ENCODE measurements at regions not wholly inside any gene's neighbourhood (a gene's known extent, or its start where the extent isn't known, plus 50 kb on each side); places are given as distances from the start of the nearest gene placed in this dataset.

DNA sequence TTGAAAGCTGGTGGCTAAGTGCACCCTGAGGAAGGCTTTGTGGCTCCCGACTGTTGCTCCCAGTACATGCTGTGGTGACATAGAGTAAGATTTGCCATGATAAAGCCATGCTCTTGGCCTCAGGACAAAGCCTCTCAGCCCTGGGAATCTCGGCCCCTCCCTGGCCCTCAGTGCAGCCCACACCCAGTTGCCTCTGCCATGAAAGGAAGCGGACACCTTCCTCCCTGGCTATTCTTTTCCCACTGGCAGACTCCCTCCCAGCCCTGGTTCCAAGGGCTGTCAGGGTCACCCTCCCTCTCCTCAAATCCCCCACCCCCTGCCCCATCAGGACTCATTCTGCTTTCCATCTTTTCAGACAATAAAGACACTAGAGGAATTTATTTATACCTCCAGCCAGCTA is 119.8 kb upstream of the NEO1 start:
- DNase-seq: no peak
- peaks cover 0 to 3% (median 0%) of the 10 kb centered on the region in 12 donors for H3K9me3 ChIP-seq
- WGBS, 4 donors: 54 to 78% (median 67%) methylated on average over 3 of the region's 3 CpGs
- H3K4me1 ChIP-seq: no peaks in the 10 kb centered on the region
- H3K36me3 ChIP-seq: no peaks in the 10 kb centered on the region
- intact Hi-C loops (cut with DNase I): no loop called here
- no peak for ATAC-seq
- peaks cover 0 to 4% (median 0%) of the 10 kb centered on the region in 9 donors for H3K27me3 ChIP-seq
- no peak overlapping the region for H3K27ac ChIP-seq
- no peak overlapping the region for H3K4me3 ChIP-seq
- no peak for TF ChIP-seq POLR2A (IDR thresholded peaks at IDR 0.05)
- TF ChIP-seq, protein P1, sequence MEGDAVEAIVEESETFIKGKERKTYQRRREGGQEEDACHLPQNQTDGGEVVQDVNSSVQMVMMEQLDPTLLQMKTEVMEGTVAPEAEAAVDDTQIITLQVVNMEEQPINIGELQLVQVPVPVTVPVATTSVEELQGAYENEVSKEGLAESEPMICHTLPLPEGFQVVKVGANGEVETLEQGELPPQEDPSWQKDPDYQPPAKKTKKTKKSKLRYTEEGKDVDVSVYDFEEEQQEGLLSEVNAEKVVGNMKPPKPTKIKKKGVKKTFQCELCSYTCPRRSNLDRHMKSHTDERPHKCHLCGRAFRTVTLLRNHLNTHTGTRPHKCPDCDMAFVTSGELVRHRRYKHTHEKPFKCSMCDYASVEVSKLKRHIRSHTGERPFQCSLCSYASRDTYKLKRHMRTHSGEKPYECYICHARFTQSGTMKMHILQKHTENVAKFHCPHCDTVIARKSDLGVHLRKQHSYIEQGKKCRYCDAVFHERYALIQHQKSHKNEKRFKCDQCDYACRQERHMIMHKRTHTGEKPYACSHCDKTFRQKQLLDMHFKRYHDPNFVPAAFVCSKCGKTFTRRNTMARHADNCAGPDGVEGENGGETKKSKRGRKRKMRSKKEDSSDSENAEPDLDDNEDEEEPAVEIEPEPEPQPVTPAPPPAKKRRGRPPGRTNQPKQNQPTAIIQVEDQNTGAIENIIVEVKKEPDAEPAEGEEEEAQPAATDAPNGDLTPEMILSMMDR (IDR thresholded peaks at IDR 0.05): no peak

DNA sequence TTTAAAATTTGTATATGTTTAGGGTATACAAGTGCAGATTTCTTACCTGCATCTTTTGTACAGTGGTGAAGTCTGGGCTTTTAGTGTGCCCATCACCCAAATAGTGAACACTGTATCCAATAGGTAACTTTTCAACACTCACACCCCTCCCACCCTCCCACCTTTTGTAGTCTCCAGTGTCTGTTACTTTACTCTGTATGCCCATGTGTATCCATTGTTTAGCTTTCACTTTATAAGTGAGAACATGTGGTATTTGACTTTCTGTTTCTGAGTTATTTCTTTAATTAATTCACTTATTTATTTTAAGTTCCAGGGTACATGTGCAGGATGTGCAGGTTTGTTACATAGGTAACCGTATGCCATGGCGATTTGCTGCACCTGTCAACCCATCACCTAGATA is 124.8 kb upstream of the NEO1 start:
- Histone ChIP-seq H3K27ac (no peak overlapping the region), H3K4me1 (no peaks in the 10 kb centered on the region), H3K27me3 (peaks cover 0 to 14% (median 0%) of the 10 kb centered on the region in 9 donors), H3K9me3 (peaks cover 0 to 3% (median 0%) of the 10 kb centered on the region in 12 donors), H3K4me3 (no peak overlapping the region), H3K36me3 (no peaks in the 10 kb centered on the region)
- WGBS, 4 donors: 93 to 96% (median 94%) methylated on average over 2 of the region's 2 CpGs
- intact Hi-C loops (cut with DNase I): no loop called here
- ATAC-seq (no peak), DNase-seq (no peak)
- TF ChIP-seq, protein P1 (IDR thresholded peaks at IDR 0.05): no peak
- TF ChIP-seq POLR2A (IDR thresholded peaks at IDR 0.05): no peak

DNA sequence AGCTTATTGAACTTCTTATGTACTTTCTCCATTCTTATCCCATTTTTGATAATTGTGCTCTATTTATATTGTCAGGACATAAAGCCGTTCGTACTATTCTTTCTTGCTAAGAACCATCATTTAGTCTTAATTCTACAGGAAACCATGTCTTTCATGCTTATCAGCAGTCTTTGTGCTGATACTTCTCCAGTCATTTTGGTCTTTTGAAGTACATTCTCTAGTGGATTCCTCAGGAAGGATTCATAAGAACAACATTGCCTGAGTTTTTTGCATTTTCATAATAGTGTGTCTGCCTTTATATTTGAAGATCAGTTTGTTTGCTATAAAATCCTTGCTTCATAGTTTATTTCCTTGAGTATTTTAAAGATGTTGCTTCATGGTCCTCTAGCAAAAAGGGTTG is 126.6 kb upstream of the NEO1 start:
- peaks cover 0 to 3% (median 0%) of the 10 kb centered on the region in 12 donors for H3K9me3 ChIP-seq
- TF ChIP-seq, protein P1 (IDR thresholded peaks at IDR 0.05): no peak
- no peak for TF ChIP-seq POLR2A (IDR thresholded peaks at IDR 0.05)
- intact Hi-C loops (cut with DNase I): no loop called here
- no peak for DNase-seq
- H3K27ac ChIP-seq: no peak overlapping the region
- 67 to 75% (median 69%) methylated on average over 2 of the region's 2 CpGs for WGBS, 4 donors
- ATAC-seq: no peak
- H3K4me3 ChIP-seq: no peak overlapping the region
- H3K27me3 ChIP-seq: peaks cover 0 to 14% (median 0%) of the 10 kb centered on the region in 9 donors
- no peaks in the 10 kb centered on the region for H3K36me3 ChIP-seq
- no peaks in the 10 kb centered on the region for H3K4me1 ChIP-seq

DNA sequence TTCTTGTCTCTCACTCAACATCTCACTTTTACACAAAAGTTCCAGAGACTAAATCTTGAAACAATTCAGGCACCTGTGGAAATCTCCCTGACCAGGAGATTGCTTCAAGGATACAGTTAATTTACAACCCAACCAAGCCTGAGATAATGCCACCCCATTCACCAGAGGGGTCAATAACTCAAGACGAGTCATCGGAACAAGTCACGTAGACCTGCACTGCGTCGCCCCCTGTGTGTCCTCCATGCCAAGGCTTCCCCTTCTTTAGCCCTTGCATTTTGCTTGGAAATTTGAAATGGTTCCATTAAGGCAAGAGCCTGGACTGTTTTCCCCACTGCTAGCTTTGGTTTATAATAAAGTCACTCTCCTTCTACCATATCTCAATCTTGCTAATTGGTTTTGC is 129.0 kb upstream of the NEO1 start:
- DNase-seq (no peak), ATAC-seq (no peak)
- no peaks in the 10 kb centered on the region for H3K4me1 ChIP-seq
- no peaks in the 10 kb centered on the region for H3K36me3 ChIP-seq
- 74 to 86% (median 80%) methylated on average over 5 of the region's 5 CpGs for WGBS, 4 donors
- intact Hi-C loops (cut with DNase I): no loop called here
- peaks cover 0 to 2% (median 0%) of the 10 kb centered on the region in 12 donors for H3K9me3 ChIP-seq
- no peak overlapping the region for H3K4me3 ChIP-seq
- TF ChIP-seq, protein P1 (IDR thresholded peaks at IDR 0.05): no peak
- no peak for TF ChIP-seq POLR2A (IDR thresholded peaks at IDR 0.05)
- H3K27me3 ChIP-seq: peaks cover 0 to 11% (median 0%) of the 10 kb centered on the region in 9 donors
- no peak overlapping the region for H3K27ac ChIP-seq
